SU-DHL-6 (cell line): ENCODE measurements at regions not wholly inside any gene's neighbourhood (a gene's known extent, or its start where the extent isn't known, plus 50 kb on each side); places are given as distances from the start of the nearest gene placed in this dataset.

Experiments
- CTCF ChIP-seq: fragments of 200-600 bp; sonication (generic); IDR thresholded peaks from one replicate; pipeline ENCODE4 v1.5.1; 2017; ENCODE audit warnings: antibody characterized with exemption, mild to moderate bottlenecking, low read length, moderate library complexity; ENCODE audit not compliant: insufficient read depth, poor library complexity, severe bottlenecking
- EZH2phosphoT487 ChIP-seq: fragments of 200-600 bp; sonication (generic), shearing (Covaris generic); conservative IDR thresholded peaks from 2 replicates; pipeline ENCODE4 v1.6.1; 2018; ENCODE audit warnings: mild to moderate bottlenecking, antibody characterized with exemption, low read length, moderate library complexity, mixed read lengths

DNA sequence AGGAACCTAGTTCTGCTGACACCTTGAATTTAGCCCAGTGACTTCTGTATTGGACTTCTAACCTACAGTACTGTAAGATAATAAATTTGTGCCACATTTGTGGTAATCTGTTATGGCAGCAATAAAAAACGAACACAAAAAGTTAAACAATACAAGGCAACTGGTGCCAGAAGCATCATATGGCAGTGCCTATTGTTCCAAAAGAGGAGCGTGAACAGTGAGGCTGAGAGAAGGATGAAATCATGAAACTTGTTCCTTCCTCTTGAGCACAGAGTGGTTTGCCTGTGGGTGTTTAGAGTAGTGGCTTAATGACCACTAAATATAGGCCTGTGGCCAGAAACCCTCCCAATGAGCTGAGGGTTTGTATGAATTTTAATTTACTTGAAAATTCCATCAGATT lies 69.7 kb upstream of the PGRMC2 start:
- TF ChIP-seq CTCF (no peak), EZH2phosphoT487 (no peak)
